GM12878 (cell line): ENCODE measurements at regions not wholly inside any gene's neighbourhood (a gene's known extent, or its start where the extent isn't known, plus 50 kb on each side); places are given as distances from the start of the nearest gene placed in this dataset.

Source experiments
- ATAC-seq: fragments of 200-7000 bp; cut with Tn5 transposase; 3 replicates; pipeline ENCODE4 v1.9.1; 2020; ENCODE audit warnings: mild to moderate bottlenecking, moderate library complexity
- BruUV-seq: library from RNA; stranded (reverse); fragments of 400-500 nt; replicated peaks from 2 replicates; lab custom pipeline; 2021; lab: Mats Ljungman, UMichigan
- CTCF ChIA-PET: fragments of 300-600 bp; sonication (Branson Sonifier 250); formaldehyde crosslinking; extraction: SDS; loops from one replicate; lab custom pipeline; 2021; ENCODE audit warnings: inconsistent platforms; lab: Yijun Ruan, JAX
- POLR2A ChIA-PET: fragments of 350-600 bp; formaldehyde crosslinking; extraction: SDS; loops from one replicate; lab custom pipeline; 2021; ENCODE audit warnings: inconsistent platforms; lab: Charles Lee
- RAD21 ChIA-PET: fragments of 300-600 bp; sonication (Branson Sonifier 250); formaldehyde crosslinking; loops from one replicate; lab custom pipeline; 2023; ENCODE audit warnings: antibody characterized with exemption; ENCODE audit not compliant: unreplicated experiment; lab: Charles Lee
- SMC1A ChIA-PET: fragments of 300-600 bp; sonication (Branson Sonifier 250); formaldehyde crosslinking; loops from one replicate; lab custom pipeline; 2023; ENCODE audit not compliant: unreplicated experiment, uncharacterized antibody; lab: Charles Lee
- DNase-seq: peaks from one replicate; pipeline ENCODE4 v3.0.0-alpha.2; 2011; ENCODE audit warnings: low read depth, low spot score
- FAIRE-seq: peaks from 3 replicates; lab custom pipeline; 2011; peaks lifted over from hg19 to GRCh38; lab: Jason Lieb, UNC
- H2AFZ ChIP-seq: 2 replicates; pipeline ENCODE4 v1.6.0; 2011; ENCODE audit warnings: low read depth, low read length, control low read depth; ENCODE audit not compliant: control insufficient read depth
- H3K27ac ChIP-seq: 2 replicates; pipeline ENCODE4 v1.5.1; 2011; ENCODE audit warnings: control low read depth; ENCODE audit not compliant: control insufficient read depth, insufficient read depth
- H3K27me3 ChIP-seq, 2 experiments: replicated peaks in 1 of 2; 2 replicates each; pipeline versions ENCODE4 v1.6.0 to v1.6.1; 2011; ENCODE audit warnings: low read length in 1 of 2; ENCODE audit not compliant: control insufficient read depth in 2 of 2, insufficient read depth in 2 of 2
- H3K36me3 ChIP-seq, 2 experiments: 2 replicates each; pipeline ENCODE4 v1.5.1; 2011; ENCODE audit warnings: low read length in 1 of 2; ENCODE audit not compliant: control insufficient read depth in 2 of 2, insufficient read depth in 2 of 2
- H3K4me1 ChIP-seq: 2 replicates; pipeline ENCODE4 v1.6.1; 2011; ENCODE audit warnings: mild to moderate bottlenecking, low read length, moderate library complexity, mixed read lengths; ENCODE audit not compliant: control insufficient read depth, insufficient read depth
- H3K4me2 ChIP-seq: 2 replicates; pipeline ENCODE4 v1.6.0; 2011; ENCODE audit warnings: control low read depth; ENCODE audit not compliant: control insufficient read depth, insufficient read depth
- H3K4me3 ChIP-seq: fragments of 200-600 bp; sonication (generic); 2 replicates; pipeline ENCODE4 v1.5.1; 2016
- H3K79me2 ChIP-seq: 2 replicates; pipeline ENCODE4 v1.6.0; 2011; ENCODE audit warnings: low read length; ENCODE audit not compliant: control insufficient read depth, insufficient read depth
- H3K9ac ChIP-seq: 2 replicates; pipeline ENCODE4 v1.8.0; 2011; ENCODE audit warnings: low read length, control low read depth, mixed read lengths; ENCODE audit not compliant: control insufficient read depth, insufficient read depth
- H3K9me3 ChIP-seq: replicated peaks from 3 replicates; pipeline ENCODE4 v1.5.1; 2011; ENCODE audit warnings: mild to moderate bottlenecking, low read length; ENCODE audit not compliant: control insufficient read depth, insufficient read depth
- H4K20me1 ChIP-seq: 2 replicates; pipeline ENCODE4 v1.6.0; 2011; ENCODE audit not compliant: control insufficient read depth, insufficient read depth
- DPF2 ChIP-seq: fragments of 450-650 bp; IDR thresholded peaks from 2 replicates; pipeline ENCODE4 v1.6.1; 2017; ENCODE audit warnings: mild to moderate bottlenecking
- EED ChIP-seq: sonication (generic); IDR thresholded peaks from 2 replicates; pipeline ENCODE4 v1.6.1; 2016; ENCODE audit warnings: antibody characterized with exemption, low read depth
- MTA3 ChIP-seq: IDR thresholded peaks from 2 replicates; pipeline ENCODE4 v1.6.1; 2012; ENCODE audit warnings: low read length, inconsistent platforms, borderline replicate concordance
- REST ChIP-seq: IDR thresholded peaks from 2 replicates; pipeline ENCODE4 v1.6.1; 2012; ENCODE audit warnings: mild to moderate bottlenecking, low read depth, low read length
- STAT3 ChIP-seq: IDR thresholded peaks from 2 replicates; pipeline ENCODE4 v1.6.1; 2011; ENCODE audit warnings: low read depth, low read length, improper control_type of control experiment
- TCF12 ChIP-seq: IDR thresholded peaks from 2 replicates; pipeline ENCODE4 v1.6.1; 2011; ENCODE audit warnings: low read depth, mild to moderate bottlenecking, low read length
- whole genome bisulfite sequencing: methylation state at CpG from one replicate; pipeline ENCODE4 v1.1.6; 2016; ENCODE audit warnings: low lambda C conversion rate; ENCODE audit not compliant: insufficient replicate concordance, insufficient coverage; ENCODE audit errors: missing lambda C conversion rate; 5-methylcytosine and 5-hydroxymethylcytosine counted together
- in situ Hi-C: fragments of 300-500 bp; cut with MboI; formaldehyde crosslinking; loops from 9 replicates; pipeline ENCODE4 v1.14.3; 2018; ENCODE audit warnings: mixed read lengths
- intact Hi-C: fragments of 100-400 bp; cut with micrococcal nuclease; formaldehyde crosslinking; loops from one replicate; pipeline ENCODE4 v1.14.2; 2022; ENCODE audit not compliant: unreplicated experiment

- Histone ChIP-seq H3K27ac (no peak overlapping the region), H3K79me2 (no peaks in the 10 kb centered on the region), H3K36me3 (no peaks in the 10 kb centered on the region), H3K4me3 (no peak overlapping the region), H4K20me1 (no peaks in the 10 kb centered on the region), H3K4me1 (no peaks in the 10 kb centered on the region), H3K4me2 (no peak overlapping the region), H3K9me3 (no peaks in the 10 kb centered on the region), H2AFZ (no peak overlapping the region), H3K27me3 (no peaks in the 10 kb centered on the region), H3K9ac (no peak overlapping the region)
- ChIA-PET CTCF (interaction anchor here (1.4 kb wide), 1 partner anchor 11 kb away, joined by 4 read pairs; no protein-coding TSS in a partner anchor), POLR2A (no interaction called here), SMC1A (no interaction called here), RAD21 (no interaction called here)
- intact Hi-C loops (no loop called here), in situ Hi-C loops (no loop called here)
- WGBS, result 2% methylated on average over 4 of the region's 4 CpGs
- BruUV-seq, result no TSS peak
- DNase-seq (no peak), ATAC-seq (no peak), FAIRE-seq (no peak)
- TF ChIP-seq STAT3 (no peak), MTA3 (no peak), DPF2 (no peak), REST (no peak), EED (no peak), TCF12 (no peak)
Observed at GRCh38 chr6:84872996-84873723, 108.8 kb upstream of the TBX18 start.
